CD4-positive, alpha-beta T cell treated with Interleukin-17A for 1 hour (primary cell): ENCODE measurements at regions not wholly inside any gene's neighbourhood (a gene's known extent, or its start where the extent isn't known, plus 50 kb on each side); places are given as distances from the start of the nearest gene placed in this dataset.

ENCODE experiments used
- DNase-seq: peaks from one replicate; pipeline ENCODE4 v3.0.0-alpha.2; 2020

DNA sequence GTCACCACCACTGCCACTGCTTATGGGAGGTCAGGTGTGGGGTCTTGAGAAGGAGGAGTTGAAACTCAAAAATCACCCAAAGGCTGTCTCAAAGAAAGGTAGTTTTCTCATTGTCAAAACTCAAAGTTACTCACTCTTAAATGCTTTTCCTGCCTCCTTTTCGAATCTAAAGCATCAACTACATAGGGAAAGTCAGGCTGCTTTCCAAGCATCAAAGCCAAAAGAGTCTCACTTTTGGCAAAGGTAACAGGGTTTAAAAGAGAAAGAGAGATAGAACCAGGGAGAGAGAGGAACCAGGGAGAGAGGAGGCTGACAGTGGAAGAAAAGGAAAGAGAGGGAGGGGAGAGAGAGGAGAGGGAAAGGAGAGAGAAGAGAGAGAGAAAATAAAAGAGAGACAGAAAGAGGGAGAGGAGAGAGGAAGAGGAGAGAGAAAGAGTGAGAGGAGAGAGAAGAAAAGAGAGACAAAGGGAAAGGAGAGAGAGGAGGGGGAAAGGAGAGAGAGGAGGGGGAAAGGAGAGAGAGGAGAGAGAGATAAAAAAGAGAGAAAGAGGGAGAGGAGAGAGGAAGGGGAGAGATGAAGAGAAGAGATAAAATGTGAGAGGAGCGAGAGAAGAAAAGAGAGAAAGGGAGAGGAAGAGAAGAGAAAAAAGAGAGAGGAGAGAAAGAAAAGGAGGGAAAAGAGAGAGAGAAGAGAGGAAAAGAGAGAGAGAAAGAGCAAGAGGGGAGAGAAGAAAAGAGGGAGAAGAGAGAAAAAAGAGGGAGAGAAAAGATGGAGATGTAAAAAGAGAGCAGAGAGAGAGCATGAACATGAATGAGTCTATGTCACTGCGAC, 262.0 kb upstream of the TSHZ3 start:
- no peak for DNase-seq

DNA sequence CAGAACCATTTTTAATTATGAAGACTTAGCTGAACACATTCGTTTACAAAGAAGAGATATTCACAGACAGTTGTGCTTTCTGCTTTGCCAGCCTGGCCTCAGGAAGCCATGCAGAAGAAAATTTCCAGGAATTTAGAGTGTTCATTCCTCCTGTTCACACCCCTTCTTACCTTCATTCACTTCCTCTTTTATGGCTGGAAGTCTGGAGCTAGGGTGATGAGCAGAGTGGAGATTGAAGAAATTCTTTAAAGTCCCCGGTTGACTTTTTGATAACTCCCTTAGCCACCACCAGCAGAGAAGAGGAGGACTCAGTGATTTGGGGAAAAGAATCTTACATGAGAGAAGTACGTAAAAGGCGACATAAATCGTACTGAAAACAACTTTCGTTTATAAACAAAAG, 263.6 kb upstream of the TSHZ3 start:
- no peak for DNase-seq

DNA sequence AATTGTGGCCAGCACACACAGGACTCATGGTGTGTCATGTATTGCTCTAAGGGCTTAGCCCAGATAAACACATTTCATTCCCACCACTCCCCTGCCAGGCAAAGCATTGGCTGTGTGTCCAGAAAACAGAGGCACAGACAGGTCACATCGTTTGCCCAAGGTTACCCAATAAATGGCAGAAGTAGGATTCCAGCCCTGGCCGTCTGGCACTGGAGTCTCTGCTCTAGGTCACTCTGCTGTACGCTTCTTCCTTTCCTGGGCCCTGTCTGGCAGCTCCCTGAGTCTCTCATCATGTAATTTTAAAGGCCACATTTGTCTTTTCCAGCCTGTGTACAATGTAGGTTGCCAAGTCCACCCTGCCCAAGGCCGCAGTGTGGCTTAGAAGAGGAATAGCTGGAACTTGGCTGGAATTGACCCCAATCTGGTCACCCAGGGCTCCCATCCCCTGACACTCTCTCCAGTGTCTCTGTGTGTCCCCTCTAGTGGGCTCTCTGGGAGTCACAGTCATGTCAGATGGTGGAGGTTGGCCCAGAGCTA, 264.5 kb upstream of the TSHZ3 start:
- no peak for DNase-seq

DNA sequence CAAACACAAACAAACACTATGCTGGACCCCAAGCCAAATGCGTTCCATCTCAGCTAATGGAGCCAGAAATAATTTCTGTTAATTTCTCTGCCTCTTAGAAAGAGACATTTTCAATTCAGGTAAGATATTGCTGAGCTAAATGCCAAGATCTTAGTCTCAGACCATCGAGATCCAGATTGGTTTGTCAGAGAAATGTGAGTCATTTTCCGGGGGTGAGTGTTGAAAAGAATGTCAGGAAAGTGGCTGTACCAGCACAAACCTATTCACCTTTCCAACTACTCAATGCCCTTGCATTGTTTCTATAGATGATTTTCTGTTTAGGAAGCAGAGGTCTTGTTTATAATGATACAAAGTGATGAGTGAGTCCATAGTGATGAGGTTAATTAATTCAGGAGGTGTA, 266.8 kb upstream of the TSHZ3 start:
- no peak for DNase-seq

DNA sequence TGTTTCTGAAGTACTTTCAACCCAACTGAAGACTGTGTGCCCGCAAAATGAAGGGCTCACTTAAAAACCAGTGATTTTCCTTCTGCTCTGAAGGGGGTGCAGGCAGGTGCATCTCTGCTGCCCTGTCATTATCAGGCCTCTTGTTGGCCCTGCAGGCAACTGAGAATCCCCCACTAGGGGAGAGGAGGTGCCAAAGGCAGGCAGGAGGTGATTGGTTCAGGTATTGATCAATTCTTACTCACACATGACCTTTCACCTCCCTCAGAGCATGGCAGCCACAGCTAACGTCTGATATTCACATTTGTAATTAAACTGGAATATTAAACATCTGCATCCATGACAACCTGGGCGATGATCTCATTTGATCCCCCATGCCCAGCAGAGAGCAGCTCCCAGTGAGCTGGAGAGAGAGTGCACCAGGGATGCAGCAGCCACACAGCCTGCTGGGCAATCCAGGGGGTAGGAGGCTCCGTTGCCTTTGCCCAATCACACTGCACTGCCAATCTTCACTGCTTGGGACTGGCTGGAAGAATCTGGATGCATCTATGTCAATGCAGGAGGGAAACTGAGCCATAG, 267.9 kb upstream of the TSHZ3 start:
- no peak for DNase-seq

DNA sequence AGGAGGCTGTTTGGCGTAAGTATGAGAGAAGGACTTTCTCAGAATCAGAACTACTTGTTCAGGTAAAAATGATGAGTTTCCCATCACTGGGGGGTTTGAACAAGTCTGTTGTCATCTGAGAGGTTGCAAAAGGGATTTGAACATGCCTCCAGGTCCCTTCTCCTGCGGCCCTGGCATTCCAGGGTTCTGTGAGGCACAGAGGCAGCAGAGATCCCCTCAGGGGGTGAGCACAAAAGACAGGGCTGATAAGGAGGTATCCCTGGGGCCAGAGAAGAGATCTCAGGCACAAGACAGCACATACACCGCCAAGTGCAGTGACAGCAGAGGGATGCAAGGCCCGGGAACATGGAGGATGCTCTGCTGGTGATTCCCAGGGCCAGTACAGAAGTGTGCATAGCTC, 275.8 kb upstream of the TSHZ3 start:
- DNase-seq = no peak

DNA sequence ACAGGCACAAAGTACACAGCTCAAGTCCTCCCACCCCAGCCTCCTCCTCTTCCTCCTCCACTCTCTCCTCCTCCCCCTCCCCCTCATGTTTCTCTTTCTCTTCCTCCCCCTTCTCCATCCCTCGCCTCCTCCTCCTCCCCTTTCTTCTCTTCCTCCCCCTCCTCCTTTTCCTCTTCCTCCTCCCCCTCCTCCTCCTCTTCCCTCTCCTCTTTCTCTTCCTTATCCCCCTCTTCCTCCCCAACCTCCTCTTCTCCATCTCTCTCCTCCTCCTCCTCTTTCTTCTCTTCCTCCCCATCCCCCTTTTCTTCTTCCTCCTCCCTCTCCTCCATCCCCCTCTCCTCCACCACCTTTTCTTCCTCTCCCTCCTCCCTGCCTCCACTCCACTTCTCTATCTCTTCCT, 276.3 kb upstream of the TSHZ3 start:
- DNase-seq = no peak

DNA sequence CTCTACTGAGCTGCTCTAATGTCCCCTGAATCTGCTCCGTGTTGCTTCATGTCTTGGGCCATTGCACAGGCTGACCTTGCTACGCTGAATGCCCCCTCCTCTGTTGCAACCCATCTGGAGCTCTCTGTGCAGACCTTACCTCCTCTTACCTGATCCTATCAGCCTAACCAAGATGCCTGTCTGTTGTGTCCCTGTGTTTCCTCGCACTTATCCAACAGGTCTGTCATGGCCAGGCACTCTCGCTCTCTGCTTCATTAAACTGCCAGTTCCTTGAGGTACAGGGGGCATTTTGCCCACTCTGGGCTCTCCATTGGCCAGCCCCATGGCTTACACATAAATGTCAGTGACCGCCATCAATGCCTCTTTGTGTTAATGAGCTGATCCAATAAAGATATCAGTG, 277.7 kb upstream of the TSHZ3 start:
- no peak for DNase-seq

DNA sequence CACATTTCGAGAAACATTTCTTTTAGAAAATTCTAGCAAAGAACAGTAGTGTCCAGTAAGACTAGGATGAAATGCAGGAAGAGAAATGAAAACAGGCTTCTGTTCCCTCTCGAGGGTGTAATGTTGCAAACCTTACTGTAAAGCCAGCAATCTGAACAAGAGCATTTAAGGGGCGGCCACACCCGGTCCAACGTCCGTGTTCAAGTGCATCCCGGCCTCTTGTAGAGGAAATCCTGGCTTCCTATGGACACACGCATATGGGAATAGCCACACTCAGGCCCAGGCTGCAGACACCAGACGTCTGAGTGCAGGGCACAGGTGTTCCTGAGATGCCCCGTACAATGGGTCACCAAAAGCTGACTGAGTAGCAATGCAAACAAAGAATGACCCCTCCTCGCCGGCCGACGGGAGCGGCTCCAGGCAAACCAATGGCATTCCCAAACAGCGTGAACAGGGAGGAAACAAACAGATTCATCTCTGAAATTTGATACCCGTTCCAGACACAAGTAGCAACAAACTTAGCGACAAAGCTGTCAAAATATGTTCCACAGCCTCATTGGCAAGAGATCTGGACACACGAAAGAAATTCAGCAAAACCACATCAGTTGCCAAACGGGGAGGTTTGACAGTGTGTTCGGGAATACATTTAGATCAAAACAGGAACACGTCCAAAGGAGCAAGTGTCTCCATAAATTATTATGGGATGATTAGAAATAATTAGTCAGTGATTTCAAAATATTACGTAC, 278.6 kb upstream of the TSHZ3 start:
- DNase-seq = no peak

DNA sequence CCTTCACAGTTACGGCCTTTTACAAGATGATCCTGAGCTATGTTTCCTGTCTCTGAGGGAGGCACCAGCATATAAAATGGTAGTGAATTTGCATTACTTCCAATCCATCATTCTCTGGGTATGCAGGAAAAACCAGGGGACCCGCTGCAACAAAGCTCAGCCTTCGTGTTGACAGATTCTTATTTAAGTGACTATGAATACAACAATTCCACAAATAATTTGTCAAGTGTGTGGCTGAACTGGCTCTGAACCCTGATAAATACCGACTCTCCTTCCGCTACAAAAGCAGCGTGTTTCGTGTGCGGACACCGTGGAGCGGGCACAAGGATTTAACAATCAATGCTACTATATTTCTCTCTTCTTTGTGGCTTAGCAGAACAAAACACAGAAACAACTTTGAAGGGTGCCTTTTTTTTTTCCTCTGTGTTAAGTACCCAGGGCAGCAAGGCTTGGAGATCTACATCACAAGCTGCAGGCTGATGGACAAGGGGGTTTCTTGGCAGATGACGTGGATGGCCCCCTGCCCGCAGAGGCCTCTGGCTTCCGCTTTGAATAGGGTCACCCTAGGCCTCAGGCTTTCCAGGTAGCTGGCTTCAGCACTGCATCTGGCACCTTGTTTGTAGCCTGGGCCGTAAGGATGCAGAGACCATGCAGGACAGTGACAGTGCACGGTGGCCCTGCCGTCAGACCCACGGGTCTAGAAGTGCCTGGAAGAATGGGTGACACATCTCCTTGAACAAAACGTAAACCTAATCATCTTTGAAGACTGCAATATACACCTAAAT, 280.5 kb upstream of the TSHZ3 start:
- DNase-seq = no peak

DNA sequence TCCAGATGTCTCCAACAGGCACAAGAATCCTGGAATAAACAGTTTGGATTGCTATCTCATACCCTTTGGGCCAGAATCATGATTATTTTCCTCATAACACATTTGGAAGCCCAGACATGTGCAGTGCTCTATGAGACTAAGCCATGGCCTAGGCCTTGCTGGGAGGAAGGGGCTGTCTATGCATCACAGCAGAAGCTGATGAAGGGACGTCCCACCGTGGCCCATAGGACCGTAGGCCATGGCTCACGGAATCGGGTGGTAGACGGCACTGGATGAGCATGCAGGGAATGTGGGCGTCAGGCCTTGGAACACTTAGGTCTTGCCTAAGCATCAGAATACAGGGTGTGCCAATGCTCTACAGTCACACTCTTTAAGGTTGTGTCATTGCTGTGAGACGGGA, 283.8 kb upstream of the TSHZ3 start:
- DNase-seq = no peak

DNA sequence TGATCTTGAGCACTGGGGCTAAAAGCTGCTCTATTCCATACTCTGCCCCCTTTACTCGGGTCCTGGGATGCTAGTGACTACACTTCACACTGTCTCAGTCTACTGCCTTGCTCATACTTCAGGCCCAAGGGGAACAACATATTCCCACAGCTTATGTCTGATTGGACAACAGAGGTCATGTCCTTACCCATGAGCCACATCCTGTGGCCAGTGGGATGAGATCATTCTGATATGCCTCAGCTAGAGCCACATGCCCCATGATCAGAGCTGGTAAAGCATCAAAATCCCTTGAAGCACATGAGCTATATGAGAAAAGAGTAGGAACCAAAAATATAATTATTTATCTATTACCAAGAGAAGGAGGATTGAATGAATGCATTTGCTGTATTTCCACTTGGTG, 290.1 kb upstream of the TSHZ3 start:
- DNase-seq = no peak

DNA sequence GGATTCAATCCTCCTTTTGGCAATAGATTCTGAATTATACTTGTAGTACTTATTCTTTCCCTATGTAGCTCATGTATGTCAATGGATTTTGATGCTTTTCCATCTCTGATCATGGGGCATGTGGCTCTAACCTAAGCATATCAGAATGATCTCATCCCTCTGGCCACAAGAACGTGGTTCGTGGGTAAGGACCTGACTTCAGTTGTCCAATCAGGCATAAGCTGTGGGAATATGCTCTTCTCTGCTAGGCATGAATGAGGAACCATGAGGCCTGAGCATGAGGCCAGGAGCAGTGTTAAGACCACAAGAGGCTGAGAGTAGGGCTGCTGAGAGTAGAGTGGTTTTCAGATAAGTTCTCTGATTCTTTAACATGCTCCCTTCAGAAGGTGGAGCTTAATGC, 292.4 kb upstream of the TSHZ3 start:
- DNase-seq = no peak

DNA sequence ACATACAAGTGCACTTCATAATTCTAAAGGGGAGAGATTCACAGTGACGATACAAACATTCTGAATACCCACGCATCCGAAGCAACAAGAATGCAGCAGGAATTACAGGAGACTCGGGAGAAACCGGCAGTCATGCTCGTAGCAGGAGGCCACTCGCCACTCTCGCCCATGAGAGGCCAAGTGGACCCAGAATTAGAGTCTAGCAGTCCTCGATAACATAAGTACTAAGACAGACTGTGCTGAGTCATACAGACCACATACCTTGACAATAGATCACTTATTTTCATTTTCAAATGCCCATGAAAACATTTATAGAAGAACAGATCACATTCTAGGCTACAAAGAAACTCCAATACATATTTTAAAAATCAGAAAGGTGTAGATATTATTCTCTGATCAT, 299.1 kb upstream of the TSHZ3 start:
- DNase-seq = no peak

DNA sequence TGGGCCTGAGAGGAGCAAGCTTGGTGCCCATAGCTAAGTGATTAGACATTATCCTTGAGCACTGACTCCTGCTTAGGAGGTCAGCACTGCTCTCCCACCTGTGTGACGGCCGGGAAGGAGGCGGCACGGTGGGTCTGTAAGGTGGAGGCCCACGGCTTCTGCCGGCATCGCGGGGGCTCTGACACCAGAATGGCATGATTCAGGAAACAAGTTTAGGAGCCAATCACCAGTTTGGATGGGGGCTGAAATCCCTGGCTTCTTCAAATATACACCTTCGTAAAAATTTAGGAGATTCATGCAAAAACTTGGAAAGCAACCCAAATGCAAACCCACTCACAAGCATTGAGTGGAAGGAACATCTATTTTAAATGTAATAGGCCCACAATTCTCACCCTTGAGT, 307.3 kb upstream of the TSHZ3 start:
- no peak for DNase-seq

DNA sequence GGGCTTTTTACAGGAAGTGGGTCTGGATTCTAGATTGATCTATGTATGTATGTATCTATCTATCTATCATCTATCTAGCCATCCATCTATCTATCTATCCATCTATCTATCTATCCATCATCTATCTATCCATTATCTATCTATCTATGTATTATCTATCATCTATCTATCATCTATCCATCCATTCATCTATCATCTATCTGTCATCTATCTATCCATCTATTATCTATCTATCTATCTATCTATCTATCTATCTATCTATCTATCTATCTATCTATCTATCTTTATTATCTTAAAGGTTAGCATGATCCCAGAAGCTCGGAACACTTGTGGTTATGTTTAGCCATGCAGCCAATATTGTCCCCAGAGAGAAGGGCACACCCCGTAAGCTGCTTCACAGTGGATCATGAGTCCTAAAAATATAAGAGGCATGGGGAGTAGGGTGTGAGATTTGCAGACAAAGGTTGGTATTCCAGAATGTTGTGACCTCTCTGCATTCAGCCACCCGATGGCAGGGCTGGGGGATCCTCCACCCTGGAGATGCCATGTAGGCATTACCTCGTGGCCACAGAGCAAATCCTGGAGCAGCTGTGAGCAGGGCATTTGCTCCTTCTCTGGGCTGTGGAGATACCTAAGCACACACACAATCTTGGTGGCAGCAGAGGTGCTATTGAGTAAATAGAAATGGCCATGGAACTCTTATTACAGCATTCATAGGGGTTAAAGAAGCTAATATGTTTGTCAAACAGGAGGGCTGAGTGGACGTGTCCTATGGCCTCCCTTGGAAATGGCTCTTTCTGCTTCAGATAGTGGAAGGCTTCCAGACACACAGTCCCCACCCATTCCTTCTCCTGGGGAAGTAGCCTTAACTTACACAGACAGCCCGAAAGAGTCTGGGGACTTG, 310.0 kb upstream of the TSHZ3 start:
- DNase-seq = no peak

DNA sequence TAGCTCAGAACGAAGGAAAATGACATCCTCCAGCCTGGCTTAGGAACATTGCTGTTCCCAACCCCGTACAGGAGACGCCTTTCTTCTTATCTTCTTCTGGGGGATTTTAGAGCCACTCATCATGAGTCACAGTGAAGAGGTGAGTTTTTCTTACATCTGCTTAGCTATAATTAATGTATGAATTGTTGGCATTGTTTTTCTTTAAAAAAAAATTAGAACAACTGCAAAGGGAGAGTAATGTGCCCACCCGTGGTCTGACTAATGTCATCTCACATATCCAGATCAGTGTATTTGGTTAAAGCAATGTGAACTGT, 310.6 kb upstream of the TSHZ3 start:
- no peak for DNase-seq

DNA sequence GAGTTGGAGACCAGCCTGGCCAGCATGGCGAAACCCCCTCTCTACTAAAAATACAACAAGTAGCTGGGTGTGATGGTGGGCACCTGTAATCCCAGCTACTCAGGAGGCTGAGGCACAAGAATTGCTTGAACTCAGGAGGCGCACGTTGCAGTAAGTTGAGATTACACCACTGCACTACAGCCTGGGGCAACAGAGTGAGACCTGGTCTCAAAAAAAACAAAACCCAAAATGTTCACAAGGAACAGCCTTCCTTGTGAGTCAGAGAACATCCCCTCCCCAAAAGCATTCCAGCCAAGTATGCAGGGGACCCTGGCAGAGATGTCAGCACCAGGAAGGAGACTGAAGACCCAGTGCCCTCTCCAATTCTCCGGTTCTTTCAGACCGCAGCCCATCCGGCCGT, 314.9 kb upstream of the TSHZ3 start:
- DNase-seq = no peak

DNA sequence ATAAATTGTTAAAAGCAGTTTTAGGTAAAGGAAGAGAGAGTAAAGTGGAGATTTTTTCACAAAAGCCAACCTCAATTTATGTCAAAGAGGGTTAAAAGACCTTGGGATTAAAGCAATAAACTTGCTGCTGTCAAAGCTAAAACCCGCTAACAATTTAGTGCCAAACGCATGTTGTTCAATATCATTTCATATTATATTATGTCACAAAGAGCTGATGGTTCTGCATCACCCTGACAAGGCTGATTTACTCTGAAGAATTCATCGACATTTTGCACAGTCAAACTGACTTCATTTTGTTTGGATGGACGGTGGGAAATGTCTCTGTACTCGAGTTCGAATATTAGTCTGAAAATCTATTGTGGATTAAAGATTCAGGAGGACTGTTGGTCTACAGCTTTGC, 315.8 kb upstream of the TSHZ3 start:
- no peak for DNase-seq

DNA sequence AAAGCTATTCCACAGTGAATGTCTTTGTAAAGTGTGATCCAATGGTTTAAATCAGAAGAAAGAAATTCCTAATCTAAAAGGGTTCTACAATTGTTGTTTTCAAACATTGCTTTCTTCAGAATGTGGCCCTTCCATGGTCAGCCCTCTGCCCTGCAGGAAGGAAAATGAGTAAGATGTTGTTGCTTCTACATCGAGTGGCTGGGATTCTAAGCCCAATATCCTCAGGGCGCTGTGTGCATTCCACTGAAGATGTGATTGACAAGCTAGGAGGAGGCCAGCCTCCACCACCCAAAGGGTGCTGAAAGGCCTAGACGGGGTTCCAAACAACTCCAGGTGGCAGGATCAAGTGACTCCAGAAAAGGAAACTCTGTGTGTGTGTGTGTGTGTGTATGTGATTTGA, 316.9 kb upstream of the TSHZ3 start:
- no peak for DNase-seq

DNA sequence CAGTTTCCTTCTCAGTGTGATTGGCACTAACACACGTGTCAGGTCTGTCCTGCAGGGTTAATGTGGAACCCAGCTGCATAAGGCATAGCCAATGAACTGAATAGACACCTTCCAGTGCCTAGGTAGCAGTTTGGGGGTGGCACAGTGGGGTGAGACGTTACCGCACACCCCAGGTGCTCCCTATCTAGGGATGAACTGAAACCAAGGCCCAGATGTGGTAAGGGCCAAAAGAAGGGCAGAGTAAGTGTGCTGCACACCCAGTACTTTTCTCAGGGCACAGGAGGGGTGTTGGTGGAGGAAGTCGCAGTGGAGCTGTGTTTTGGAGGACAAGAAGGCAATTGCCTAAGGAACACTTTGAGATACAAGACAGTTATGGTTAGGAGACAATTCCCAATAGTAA, 317.9 kb upstream of the TSHZ3 start:
- no peak for DNase-seq

DNA sequence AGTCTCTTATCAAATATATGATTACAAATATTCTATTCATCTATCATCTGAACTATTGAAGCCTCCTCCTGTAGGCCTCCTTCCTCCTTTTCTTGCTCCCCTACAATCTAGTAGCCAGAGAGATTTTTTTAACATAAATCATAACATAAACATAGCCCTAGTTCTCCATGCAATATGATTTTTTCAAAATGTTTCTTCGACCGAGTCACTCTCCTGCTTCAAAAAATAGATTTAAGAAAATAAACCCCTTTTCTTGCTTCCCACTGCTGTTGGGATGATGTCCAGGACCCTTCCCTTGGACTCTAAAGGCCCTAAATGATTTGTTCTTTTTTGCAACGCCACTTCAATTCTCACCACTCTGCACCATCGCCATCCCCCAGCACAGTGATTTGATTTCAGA, 319.7 kb upstream of the TSHZ3 start:
- no peak for DNase-seq
